Esophagus squamous epithelium (tissue), 4 donors: ENCODE measurements at regions not wholly inside any gene's neighbourhood (a gene's known extent, or its start where the extent isn't known, plus 50 kb on each side); places are given as distances from the start of the nearest gene placed in this dataset.

Experiments
- CTCF ChIP-seq, 6 experiments: fragments of 450-650 bp in 4 of 6; fragments of 200-600 bp in 2 of 6; sonication (generic) in 2 of 6; IDR thresholded peaks; one replicate each; pipeline ENCODE4 v1.5.1; 2016 to 2019; ENCODE audit warnings: antibody characterized with exemption in 6 of 6, mild to moderate bottlenecking in 4 of 6, moderate library complexity in 4 of 6
- POLR2A ChIP-seq, 4 donors: fragments of 450-650 bp; IDR thresholded peaks; one replicate each; pipeline ENCODE4 v1.6.1; 2017; ENCODE audit warnings: antibody characterized with exemption in 4 of 4, mild to moderate bottlenecking in 4 of 4, moderate library complexity in 3 of 4

DNA sequence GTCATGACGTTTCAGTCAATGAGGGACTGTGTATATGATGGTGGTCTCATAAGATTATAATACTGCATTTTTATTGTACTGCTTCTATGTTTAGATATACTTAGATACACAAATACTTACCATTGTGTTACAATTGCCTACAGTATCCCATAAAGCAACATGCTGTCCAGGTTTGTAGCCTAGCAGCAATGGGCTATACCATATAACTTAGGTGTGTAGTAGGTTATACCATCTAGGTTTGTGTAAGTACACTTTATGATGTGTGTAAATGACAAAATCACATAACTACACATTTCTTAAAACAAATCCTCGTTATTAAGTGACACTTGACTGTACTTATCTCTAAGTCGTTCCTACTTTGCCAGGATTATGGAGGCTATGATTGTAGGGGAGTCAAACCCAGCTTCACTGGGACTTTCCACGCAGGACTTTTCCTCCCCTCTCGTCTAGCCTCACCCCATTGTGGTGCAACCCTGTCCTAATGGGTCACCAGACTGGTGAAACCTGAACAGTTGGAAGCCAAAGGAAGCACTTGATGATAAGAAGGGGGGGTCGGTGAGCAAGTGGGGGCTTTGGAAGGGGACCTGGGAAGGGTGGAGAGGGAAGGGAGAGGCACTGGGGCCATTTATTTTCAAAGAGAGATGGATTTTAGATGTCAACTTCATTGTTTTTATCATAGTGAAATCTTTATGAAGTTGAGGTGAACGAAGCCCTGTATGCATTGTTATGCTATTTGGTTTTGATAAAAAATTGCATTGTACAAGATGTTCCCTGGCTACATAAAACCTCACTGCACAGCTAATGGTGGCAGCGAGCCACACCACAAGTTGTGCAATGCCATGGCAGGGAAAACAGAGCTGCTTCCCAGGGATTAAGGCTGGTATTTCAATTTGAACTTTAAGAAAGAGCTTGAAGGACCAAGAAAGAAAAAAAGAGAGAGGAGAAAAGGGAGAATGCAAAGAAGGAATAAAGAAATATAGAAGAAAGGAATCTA, 129.1 kb downstream of the EHF start:
- TF ChIP-seq CTCF (IDR thresholded peaks at IDR 0.05) (no peak), POLR2A (IDR thresholded peaks at IDR 0.05) (peak in 1 of 4 donors; percentile 12)
